ENCODE measurements at regions not wholly inside any gene's neighbourhood (a gene's known extent, or its start where the extent isn't known, plus 50 kb on each side); places are given as distances from the start of the nearest gene placed in this dataset.

- TF ChIP-seq POLR2A (IDR thresholded peaks at IDR 0.05; ENCODE audit: low read depth, low read length) (no peak), CTCF (IDR thresholded peaks at IDR 0.05; ENCODE audit: extremely low read depth in 1 of 2, insufficient read depth in 1 of 2, low read depth in 1 of 2, low read length in 2 of 2) (no peak), POLR2AphosphoS5 (IDR thresholded peaks at IDR 0.05; ENCODE audit: insufficient read depth, low read depth, low read length) (no peak), EZH2 (IDR thresholded peaks at IDR 0.05; ENCODE audit: borderline replicate concordance, low read depth, low read length, severe bottlenecking) (no peak), MAX (IDR thresholded peaks at IDR 0.05; ENCODE audit: insufficient read depth, insufficient read length) (no peak), FOS (IDR thresholded peaks at IDR 0.05; ENCODE audit: borderline replicate concordance, insufficient read depth, low read length) (no peak), JUN (IDR thresholded peaks at IDR 0.05; ENCODE audit: borderline replicate concordance, insufficient read depth, insufficient read length, low read depth) (no peak), GATA2 (IDR thresholded peaks at IDR 0.05; ENCODE audit: insufficient read depth, insufficient read length, low read depth, low read length) (no peak)
These were observed 134.6 kb downstream of the AASDHPPT start for GRCh38 chr11:106212081-106212480.

All from endothelial cell of umbilical vein (primary cell).